ENCODE measurements at regions not wholly inside any gene's neighbourhood (a gene's known extent, or its start where the extent isn't known, plus 50 kb on each side); places are given as distances from the start of the nearest gene placed in this dataset.

GRCh38 chr22:47853750-47854149, 1091.3 kb downstream of the TBC1D22A start:
- DNase-seq, result no peak

GRCh38 chr22:47851586-47851985, 1089.1 kb downstream of the TBC1D22A start:
- no peak for DNase-seq

- no peak for DNase-seq
Observed at GRCh38 chr22:47850644-47851151, 1088.2 kb downstream of the TBC1D22A start.

- DNase-seq, result no peak
Observed at GRCh38 chr22:47849576-47849975, 1087.1 kb downstream of the TBC1D22A start.

- no peak for DNase-seq
Observed at GRCh38 chr22:47848184-47848920, 1085.9 kb downstream of the TBC1D22A start.

GRCh38 chr22:47847131-47847890, 1084.9 kb downstream of the TBC1D22A start:
- DNase-seq, result no peak

- DNase-seq, result no peak
Observed at GRCh38 chr22:47846206-47846605, 1083.8 kb downstream of the TBC1D22A start.

- no peak for DNase-seq
Observed at GRCh38 chr22:47842119-47842518, 1079.7 kb downstream of the TBC1D22A start.

- DNase-seq, result no peak
Observed at GRCh38 chr22:47841156-47841555, 1078.7 kb downstream of the TBC1D22A start.

- no peak for DNase-seq
Observed at GRCh38 chr22:47839595-47840227, 1077.3 kb downstream of the TBC1D22A start.

GRCh38 chr22:47837703-47838102, 1075.3 kb downstream of the TBC1D22A start:
- no peak for DNase-seq

GRCh38 chr22:47836957-47837356, 1074.5 kb downstream of the TBC1D22A start:
- DNase-seq, result no peak

GRCh38 chr22:47835726-47836125, 1073.3 kb downstream of the TBC1D22A start:
- DNase-seq, result no peak

GRCh38 chr22:47826016-47826415, 1063.6 kb downstream of the TBC1D22A start:
- DNase-seq, result no peak

GRCh38 chr22:47822422-47822821, 1060.0 kb downstream of the TBC1D22A start:
- no peak for DNase-seq

- no peak for DNase-seq
Observed at GRCh38 chr22:47818496-47818895, 1056.0 kb downstream of the TBC1D22A start.

- DNase-seq, result no peak
Observed at GRCh38 chr22:47817380-47817779, 1054.9 kb downstream of the TBC1D22A start.

GRCh38 chr22:47816863-47817210, 1054.4 kb downstream of the TBC1D22A start:
- DNase-seq, result no peak

- no peak for DNase-seq
Observed at GRCh38 chr22:47816121-47816862, 1053.8 kb downstream of the TBC1D22A start.

GRCh38 chr22:47814474-47814873, 1052.0 kb downstream of the TBC1D22A start:
- DNase-seq, result no peak

GRCh38 chr22:47813661-47814060, 1051.2 kb downstream of the TBC1D22A start:
- DNase-seq, result no peak

GRCh38 chr22:47811971-47812370, 1049.5 kb downstream of the TBC1D22A start:
- no peak for DNase-seq
